NCI-H2171 treated with DMSO at 0.1 percent for 48 hours (cell line): ENCODE measurements at regions not wholly inside any gene's neighbourhood (a gene's known extent, or its start where the extent isn't known, plus 50 kb on each side); places are given as distances from the start of the nearest gene placed in this dataset.

Experiments used
- DNase-seq: peaks from one replicate; lab custom pipeline; 2025; lab: John Stamatoyannopoulos, UW

DNA sequence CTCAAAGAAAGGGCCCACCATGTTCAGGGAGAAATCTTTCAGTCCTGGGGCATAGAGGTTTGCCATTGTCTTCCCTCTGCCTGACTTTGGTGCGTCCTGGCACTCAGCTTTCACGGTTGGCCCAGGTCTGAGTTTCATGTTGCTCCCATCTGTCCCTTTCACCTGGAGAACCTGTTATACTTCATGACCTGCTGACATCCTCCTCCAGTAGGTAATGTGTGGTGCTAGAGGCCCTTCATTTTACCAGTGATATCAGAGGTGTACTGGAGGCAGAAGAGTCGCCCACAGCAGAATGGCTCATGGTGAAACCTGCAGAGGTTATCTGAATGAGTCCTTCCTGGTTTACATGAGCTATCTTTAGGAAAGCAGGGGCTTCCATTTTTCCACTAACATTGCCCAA lies 128.8 kb upstream of the DLX2 start:
- peak; percentile 57 for DNase-seq

DNA sequence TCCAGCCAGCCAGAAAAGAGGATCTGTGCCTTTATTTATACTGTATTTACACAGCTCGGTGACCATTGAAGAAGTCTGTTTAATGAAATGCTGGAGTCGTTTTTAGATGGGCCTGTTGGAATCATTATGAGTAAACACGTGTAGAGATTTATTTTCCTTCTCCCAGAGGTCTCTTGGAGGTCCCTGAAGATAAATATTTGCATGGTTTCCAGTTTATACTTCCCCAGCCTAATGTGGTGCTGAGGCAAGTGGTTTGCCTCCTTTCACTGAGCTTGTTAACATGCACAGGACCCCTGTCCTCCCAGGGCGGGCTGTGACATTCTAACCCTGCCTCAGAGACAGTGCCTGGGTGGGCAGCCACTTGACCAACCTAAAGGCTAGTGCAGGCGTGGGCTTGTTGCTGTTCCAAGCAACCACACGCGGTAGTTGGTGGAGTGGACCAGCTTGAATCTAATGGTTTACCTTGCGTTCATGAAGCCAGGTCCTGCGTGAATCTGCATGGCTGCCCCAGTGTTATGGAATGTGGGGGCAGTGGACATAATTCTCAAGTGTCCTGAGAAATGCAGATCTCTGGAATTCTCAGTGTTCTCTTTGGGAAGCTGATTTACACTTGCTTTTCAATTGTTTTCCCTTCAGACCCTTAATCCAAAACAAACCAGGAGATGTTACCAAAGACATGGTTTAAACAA lies 130.2 kb upstream of the DLX2 start:
- DNase-seq, result no peak

DNA sequence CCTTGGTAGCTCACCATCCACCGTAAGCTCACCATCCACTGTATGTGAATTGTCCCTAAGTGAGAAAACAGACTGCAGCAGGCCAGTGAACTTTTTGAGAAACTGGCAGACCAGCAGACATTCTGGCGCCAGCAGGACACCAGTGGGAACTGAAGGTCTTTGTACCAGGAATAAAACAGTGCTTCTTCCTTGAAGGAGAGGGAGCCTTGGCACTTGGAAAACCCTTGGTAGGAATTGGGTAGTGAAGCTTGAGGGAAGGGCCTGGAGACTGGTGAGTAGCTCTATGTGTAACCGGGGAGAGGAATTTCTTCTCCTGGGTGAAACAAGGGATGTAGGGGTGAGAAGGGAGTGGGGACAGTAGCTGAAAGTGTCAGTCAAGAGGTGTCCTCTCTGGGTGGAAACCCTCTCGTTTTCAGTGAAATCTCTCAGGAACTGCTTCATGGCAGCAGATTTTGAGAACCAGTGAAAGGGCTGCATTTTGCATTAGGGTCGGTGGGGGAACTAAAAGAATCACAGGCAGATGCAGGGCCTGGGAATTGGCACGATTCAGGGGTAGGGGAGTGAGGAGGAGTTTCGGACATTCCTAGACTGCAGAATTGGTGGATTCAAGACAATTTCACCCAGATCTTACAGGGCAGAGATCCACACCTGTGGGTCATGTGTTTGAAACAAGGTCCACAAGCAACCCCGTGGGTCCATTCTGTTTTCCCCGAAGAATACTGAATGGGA lies 131.5 kb upstream of the DLX2 start:
- DNase-seq, result no peak

DNA sequence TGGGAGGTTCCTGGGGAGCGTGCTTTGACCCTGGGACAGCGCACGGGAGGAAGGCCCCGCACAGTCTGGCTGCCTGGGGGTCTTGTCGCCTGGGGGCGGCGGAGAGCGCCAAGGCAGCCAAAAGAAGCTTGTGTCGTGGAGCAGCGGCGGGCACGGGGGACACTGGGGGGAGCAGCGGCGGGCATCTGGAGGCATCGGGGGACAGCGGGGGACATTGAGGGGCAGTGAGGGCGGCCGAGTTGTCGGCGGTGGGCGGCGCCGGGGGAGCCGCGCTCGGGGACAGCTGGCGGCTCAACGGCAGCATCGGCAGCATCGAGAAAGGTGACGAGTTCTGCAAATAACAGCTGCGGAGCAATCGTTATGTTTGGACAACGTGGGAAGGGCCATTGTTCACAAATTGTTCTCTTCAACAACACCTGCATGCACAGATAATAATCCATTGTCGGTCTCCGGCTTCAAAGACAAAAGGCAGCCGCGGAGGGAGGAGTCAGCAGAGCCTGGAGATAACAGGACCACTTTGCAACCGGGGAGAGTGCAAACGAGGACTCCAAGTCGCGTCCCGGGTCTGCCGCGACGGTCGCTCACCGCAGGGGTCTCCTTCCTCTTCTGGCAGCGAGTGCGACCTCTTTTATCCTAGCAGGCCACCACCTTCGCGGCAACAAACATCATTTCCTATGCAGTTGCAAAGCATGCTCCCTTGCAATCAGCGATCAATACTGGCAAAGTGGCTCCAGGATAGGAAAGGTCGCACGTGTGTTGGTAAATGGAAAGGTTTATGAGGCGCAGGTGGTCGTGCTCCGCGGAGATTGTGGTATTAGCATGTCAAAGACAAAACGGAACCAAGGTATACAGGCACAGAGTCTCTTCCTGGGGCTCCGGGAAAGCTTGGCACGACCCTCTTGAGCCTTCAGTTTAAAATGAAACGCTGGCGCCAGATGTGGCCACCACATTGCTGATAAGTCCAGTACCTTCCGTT lies 132.3 kb upstream of the DLX2 start:
- peak; percentile 73 for DNase-seq

DNA sequence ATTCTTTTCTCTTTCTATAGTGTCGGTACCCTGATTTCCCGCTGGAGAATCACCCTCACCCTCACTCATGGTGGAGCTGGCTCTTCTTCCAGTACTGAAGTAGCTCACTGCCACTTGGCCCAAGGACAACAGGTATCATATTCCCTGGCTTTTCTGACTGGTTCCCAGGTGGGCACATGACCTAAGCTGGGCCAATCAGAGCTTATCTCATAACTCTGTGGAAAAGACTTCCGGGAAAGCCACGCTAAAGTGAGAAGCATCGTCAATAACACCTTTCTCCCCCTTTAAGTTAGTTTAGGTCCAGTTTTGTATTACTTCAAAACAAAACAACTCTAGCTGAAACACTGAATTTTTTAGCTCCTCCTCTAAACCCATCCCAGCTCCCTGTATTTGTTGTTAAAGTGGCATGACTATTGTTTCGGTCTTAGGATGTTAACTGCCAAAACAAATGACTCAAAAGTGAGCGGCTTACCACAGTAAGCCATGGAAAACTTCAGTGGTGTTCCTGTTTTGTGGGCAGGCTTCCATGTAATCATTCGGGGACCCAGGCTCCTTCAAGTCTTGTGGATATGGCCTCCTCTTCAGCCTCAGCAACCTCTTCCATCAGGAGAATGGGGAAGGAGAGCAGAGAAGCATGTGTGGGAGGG lies 137.4 kb upstream of the DLX2 start:
- no peak for DNase-seq

DNA sequence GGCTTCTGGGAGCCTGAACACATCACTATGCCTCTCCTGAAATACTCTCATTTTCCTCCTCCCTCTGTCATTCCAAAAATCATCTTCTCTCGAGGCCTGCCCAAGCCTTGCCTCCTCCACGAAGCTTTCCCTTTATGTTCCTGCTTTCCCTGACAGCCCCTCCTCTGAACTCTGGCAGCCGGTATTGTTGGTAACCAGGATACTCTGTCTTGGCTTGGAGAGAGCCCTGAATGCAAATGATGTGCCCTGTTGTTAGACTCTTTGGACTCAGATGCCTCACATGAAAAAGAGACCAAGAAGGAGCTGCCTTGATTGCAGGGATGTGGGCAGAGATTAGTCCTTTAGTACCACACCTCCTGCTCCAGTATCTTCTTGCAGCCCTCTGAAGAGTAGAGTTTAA lies 138.5 kb upstream of the DLX2 start:
- no peak for DNase-seq

DNA sequence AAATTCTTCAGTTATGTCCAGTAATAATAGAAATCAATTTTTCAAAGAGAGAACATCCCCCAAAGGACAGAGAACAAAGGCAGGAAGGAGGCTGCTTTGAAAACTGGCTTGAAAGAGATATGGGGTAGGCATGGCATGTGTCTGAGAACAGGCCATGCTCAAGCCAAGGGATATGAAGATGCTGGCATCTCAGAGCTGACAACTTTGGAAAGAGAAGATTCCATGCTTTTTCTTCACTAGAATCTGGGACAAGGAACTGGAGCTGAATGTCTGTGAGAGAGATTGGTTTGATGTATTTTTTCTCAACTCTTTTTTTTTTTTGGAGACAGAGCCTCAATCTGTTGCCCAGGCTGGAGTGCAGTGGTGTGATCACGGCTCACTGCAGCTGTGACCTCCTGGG lies 139.8 kb upstream of the DLX2 start:
- DNase-seq, result no peak

DNA sequence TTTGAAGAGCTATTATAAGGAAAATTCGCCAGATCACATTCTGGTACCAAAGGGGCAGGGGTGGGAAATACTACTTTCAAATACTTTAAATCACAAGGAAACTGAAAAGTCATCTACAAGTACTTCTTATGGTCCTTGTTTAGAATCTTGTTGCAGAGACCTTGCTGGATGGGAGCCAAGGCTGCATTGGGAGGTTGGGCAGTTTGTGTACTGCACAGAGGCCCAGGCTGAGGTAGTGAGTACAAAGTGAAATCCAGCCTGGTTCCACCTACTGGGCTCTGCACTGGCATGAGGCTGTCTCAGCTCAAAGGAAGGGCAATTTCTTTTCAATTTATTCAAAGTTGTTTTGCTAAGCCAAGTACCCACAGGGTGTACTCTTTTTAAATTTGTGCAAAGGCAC lies 140.3 kb upstream of the DLX2 start:
- peak; percentile 9 for DNase-seq

DNA sequence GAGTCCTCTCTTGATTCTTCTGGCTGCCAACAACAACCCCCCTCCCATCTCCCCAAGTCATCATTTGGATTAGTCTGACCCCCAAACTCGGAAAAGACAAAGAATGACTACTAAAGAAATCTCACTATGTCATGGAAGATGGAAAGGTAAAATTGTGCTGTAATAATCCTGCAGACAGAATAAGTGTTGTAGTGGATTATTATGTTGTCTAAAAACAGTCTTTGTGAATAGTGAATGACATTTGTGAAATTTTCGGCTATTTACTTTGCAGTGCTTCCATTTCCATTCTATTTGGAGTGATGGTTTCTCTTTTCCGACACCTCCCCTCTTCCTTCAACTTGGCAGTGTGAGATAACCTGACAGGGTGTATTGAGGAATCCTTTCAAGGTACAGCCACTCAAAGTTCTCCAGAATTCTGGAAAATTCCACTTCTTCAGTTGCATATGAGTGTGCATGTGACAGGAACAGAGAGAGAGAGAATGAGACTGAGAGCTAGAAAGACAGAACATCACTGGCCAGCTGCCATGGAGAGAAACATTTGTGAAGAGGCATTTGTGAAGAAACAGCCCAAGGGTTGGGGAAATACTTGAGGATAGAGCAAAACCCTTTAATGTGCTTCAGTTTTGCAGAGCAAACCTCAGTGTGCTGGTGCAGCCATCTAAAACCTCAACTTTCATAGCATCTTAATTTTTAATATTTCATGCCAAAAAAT lies 141.9 kb upstream of the DLX2 start:
- no peak for DNase-seq

DNA sequence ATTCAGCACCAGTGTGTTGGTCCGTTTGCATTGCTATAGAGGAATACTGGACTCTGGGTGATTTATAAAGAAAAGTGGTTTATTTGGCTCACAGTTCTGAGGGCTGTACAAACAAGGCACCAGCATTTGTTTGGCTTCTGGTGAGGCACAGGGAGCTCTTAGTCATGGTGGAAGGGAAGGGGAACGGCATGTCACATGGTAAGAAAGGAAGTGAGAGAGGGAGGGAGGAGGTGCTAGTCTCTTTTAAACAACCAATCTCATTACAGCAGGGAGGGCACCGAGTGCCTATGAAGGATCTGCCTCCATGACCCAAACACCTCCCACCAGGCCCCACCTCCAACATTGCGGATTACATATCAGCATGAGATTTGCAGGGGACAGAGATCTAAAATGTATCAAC lies 143.9 kb upstream of the DLX2 start:
- no peak for DNase-seq

DNA sequence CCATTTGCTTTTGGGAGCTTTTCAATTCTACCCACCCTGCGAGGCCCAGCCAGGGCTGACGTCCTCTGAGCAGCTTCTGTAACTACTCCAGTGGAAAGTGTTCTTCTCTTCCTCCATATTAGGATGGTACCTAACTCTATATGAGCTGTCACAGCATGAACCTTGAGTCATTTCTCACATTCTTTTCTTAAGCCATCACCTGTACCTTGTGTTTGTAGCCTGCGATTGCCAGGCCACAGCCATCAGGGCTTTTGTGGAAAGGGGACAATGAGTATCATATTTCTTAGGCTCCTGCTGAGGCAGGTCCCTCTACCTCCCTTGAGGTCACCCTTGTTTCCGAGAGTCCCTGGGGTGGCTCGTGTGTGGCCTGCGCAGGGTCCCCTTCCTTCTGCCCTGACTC lies 144.5 kb upstream of the DLX2 start:
- DNase-seq, result no peak

DNA sequence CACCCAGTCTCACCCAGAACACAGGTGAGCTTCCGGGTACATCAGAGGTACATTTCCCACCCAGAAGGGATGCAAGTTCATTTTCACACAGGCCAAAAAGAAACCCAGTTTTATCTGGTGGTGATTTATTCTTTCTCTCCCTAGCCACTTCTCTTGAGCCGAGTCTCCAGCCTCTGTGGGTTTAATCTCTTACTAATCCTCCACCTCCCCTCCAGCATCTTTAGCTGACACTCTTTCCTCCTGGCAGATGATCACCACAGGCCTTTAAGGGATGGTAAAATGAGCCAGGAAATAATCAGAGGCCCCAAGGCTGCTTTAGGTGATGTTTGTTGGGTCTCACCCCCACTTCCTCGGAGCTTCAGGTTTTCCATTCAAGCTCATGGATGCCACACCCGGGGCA lies 145.7 kb upstream of the DLX2 start:
- DNase-seq, result no peak

DNA sequence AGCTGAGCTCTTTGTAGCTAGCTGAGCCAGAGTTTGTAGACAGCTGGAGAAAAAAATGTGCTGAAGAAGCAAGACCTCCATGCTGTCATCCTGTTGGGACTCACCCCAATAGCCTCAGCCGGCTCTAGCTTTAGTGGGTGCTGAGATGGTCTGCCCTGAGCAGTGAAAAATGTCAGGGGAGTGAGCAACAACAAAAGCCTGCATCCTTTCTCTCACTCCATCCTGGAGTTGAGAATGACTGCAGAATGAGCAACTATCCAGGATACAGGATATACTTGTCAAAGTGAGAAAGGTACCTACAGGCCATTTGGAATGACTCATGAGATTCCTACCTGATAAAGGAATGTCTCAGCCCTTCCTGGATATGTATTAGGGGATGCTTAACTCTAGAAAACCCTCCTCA lies 146.1 kb upstream of the DLX2 start:
- DNase-seq, result no peak

DNA sequence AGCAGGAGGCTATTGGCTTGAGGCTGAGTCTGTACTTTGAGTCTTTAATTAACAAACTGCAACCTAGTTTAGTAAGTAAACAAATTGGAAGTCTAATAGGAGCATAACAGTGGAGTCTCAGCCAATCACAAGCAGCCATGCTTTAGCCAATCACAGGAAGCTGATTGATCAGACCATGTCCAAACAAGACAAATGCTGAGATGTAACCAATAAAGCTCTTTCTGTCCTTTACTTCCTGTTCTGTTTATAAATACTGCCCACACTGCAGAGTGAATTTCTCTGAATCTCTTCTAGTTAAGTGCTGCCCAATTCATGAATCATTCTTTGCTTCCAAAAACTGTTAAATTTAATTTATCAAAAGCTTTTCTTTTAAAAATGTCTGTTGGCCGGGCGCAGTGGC lies 146.6 kb upstream of the DLX2 start:
- DNase-seq, result no peak

DNA sequence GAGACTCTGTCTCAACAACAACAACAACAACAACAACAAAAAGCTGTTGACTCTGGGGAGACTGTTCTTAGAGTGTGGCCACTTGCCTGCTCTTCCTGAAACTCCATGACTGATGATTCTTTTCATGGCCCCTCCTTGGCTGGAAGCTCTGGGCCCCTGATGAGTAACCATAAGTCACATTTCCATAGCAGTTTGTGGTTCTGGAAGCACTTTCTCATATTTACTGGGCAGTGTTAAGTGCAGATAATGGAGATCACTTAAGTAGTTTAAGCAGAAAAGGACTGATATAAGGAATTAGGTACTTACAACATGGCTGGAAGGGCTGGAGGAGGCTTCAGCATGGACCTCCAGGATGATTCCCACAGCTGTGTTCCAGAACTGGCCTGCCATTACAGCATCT lies 147.3 kb upstream of the DLX2 start:
- DNase-seq, result no peak

DNA sequence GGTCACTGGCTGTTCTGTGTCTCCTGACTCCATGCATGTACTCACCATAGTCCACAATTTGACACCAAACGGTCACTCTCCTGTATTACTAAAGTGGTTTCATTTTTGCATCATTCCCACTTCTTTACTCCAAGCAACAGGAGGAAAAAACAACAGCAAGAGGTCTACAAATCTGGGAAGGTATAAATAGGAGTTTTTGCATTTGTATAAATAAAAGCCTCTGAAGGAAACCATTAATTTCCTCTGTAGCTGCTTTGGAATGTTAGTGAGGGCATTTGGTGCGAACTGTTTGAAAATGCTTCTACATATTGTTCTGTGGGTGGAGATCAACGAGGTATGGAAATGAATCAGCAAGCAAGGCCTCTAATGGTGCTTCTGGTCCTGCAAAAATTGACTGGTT lies 148.5 kb upstream of the DLX2 start:
- no peak for DNase-seq

DNA sequence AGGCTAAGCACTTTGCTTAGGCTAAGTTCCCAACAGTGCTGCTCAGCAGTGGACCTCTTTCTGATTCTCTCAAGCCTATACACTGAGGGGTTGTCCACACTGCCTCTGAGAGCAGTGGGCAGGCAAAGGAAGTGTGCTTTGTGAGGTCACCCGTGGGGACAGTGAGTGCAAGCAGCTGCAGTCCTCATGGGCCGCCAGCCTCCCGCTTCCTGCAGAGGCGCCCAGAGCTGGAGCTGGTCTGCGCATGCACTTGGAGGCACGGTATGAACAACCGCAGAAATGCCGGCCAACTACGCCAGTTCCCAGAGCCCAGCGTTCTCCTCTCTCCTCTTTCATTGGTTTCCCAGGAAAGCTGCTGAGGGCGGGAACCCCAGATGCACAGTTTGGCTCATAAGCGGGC lies 149.5 kb upstream of the DLX2 start:
- no peak for DNase-seq

DNA sequence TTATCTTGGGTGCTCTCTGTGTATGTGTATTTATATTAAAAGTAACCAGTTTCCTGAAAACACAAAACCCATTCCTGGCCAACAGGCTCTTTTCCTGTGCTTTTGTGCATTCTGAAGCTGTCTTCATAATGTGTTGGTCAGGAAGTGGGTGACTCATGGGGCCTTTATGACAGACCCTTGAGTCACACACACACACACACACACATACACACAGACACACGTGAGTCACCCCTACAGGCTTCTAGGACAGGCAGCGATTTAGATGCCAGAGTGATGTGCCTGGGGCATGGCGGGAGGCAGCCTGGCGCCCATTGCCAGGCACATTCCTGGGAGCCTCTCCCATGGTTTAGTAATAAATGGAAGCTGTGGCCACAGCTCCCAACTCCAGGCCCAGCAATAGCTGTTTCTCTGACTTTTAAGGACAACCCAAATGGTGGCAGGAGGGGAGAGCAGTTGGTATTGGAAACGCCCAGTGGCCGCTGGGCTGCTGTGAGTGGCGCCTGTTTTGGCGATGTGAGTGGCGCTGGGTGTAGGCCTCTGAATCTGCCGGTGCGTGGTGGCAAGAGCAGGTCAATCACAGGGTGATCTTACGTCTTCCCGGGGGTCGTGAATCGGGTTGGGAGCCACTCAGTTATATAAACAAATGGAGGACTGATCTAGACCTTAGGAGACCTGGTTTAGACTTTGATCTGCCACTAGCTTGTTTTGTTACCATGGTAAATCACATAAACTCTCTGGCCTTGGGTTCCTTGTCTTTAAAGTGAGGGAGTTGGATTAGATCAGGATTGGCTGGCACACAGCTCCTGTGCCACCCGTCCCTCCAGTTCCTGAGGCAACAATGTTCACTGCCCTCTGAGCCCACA lies 150.7 kb upstream of the DLX2 start:
- DNase-seq, result no peak

DNA sequence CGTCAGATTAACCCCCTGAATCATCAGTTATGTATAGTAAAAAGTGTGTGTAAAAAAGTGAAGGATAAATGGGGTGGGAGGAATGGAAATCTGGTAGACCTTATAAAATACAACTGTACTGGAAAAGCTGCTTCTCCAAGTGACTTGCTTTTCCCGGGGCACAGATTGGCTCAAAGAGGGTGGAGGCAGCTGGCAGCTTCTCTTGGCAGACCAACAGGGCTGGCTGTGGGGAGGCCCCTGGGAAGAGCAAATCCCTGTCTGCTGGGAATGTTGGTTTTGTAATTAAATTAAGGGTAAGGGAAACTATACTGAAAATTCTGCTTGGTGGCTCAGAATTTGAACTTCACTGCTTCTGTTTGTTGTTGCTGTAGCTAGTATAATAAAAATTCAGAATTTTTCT lies 154.2 kb upstream of the DLX2 start:
- peak; percentile 75 for DNase-seq

DNA sequence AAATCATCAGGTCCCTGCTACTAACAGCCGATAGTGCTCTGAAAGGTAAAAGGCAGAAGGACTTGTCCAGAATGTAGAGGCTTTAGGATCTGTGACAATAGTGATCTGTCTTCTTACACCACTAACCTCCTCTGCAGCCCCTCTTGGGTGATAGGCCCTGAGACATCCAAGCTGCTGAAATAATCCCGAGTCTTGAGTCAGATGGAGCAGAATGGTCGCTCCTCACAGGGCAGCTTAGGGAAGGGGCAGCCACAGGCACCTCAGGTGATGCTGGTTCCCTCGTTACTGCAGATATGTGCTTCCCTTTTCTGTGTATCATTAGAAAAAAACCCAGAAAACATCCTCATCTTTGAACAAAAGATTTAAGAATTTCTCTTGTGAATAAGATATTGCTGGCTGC lies 157.1 kb upstream of the DLX2 start:
- DNase-seq, result no peak

DNA sequence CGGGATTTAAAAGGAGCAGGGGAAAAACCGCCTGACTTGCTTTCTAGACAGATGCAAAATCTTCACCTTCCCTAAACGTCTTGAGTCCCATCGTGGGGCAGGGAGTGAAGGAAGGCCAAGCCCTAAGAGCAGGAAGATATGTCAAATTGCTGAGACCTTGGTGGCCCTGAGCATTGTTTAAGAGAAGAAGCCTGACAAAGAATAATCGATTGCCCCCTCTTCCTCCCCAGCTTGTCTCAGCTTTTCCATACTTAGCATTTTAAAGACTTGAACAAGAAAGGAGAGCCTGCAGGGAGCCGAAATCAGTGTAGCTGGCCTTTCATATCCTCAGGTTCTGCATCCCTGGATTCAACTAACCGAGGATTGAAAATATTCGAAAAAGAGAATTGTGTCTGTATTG lies 157.6 kb upstream of the DLX2 start:
- DNase-seq, result no peak
